ENCODE measurements at regions not wholly inside any gene's neighbourhood (a gene's known extent, or its start where the extent isn't known, plus 50 kb on each side); places are given as distances from the start of the nearest gene placed in this dataset.

DNA sequence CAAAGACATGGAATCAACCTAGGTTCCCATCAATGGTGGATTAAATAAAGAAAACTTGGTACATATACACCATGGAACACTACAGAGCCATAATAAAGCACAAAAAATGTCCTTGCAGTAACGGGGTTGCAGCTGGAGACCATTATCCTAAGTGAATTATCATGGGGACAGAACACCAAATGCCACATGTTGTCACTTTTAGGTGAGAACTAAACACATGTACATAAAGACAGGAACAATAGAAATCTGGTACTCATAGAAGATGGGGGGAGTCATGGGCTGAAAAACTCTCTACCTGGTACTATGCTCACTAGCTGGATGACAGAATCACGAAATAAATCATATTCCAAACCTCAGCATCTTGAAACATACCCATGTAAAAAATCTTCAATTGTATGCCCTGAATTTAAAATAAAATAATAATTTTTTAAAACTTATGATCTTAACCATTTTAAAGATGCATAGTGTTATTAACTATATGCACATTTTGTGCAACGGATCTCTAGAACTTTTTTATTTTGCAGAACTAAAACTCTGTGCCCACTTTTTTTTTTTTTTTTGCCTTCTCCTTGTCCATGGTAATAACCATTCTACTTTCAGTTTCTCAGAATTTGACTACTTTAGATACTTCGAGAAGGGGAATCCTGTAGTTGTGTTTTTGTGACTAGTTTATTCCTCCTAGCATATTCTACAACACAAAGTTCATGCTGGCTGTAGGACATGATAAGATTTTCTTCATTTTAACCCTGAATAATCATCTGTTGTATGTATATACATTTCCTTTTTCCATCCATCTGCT, 1081.6 kb upstream of the ACO1 start:
- TF ChIP-seq, protein P1, sequence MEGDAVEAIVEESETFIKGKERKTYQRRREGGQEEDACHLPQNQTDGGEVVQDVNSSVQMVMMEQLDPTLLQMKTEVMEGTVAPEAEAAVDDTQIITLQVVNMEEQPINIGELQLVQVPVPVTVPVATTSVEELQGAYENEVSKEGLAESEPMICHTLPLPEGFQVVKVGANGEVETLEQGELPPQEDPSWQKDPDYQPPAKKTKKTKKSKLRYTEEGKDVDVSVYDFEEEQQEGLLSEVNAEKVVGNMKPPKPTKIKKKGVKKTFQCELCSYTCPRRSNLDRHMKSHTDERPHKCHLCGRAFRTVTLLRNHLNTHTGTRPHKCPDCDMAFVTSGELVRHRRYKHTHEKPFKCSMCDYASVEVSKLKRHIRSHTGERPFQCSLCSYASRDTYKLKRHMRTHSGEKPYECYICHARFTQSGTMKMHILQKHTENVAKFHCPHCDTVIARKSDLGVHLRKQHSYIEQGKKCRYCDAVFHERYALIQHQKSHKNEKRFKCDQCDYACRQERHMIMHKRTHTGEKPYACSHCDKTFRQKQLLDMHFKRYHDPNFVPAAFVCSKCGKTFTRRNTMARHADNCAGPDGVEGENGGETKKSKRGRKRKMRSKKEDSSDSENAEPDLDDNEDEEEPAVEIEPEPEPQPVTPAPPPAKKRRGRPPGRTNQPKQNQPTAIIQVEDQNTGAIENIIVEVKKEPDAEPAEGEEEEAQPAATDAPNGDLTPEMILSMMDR (conservative IDR thresholded peaks at IDR 0.05) = no peak
- TF ChIP-seq ZFX (IDR thresholded peaks at IDR 0.05) = no peak

Data from C4-2B (cell line).